HG03469 (cell line): ENCODE measurements at regions not wholly inside any gene's neighbourhood (a gene's known extent, or its start where the extent isn't known, plus 50 kb on each side); places are given as distances from the start of the nearest gene placed in this dataset.

ENCODE experiments used
- ATAC-seq: cut with Tn5 transposase; IDR thresholded peaks from one replicate; pipeline ENCODE4 v1.9.1; 2021; ENCODE audit warnings: mild to moderate bottlenecking, moderate library complexity, moderate number of reproducible peaks; ENCODE audit not compliant: unreplicated experiment

- ATAC-seq: no peak
These were observed 382.1 kb upstream of the TSHZ2 start for GRCh38 chr20:52590100-52590499.

DNA sequence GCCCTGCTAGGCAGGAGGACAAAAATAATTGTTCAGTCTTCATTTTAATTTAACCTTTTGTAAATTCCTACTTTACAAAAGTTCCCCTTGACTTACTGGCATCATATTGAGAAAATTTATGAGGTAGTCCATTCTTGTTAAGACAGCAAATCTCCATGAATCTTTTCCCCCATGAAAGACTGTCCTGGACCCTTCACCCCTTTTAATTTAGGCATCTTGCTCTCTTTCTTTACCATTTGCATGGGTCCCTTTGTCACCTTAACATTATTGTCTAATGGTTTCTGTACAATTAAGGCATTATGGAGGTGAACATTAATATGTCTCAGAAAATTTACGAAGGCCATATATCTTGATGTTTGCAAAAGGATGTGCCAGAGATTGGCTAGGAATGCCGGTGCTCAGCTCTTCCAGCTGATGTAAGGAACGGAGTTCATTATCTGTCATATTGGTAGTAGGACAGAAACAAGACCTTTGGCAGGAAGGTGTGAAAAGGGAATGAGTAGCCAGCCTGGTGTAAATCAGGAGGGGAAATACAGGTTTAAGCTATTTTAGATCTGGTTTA is 382.8 kb upstream of the TSHZ2 start:
- no peak for ATAC-seq

DNA sequence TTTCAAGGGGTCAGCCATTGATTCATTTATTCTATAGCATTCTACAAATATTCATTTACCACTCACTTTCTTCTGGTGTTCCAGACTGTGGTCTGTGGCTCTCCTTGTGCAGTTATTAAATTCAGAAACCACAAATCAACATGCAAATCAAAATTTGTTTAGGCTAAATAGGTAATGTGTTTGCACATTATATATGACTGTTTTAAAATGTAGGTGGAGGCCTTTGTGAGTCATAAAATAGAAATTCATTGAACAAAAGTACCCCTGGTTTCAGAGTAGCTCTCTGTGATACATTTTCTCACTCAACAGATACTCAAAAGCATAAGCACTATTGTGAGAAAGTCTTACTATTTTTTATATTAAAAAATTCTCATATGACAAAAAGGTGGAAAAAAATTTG is 385.5 kb upstream of the TSHZ2 start:
- no peak for ATAC-seq

DNA sequence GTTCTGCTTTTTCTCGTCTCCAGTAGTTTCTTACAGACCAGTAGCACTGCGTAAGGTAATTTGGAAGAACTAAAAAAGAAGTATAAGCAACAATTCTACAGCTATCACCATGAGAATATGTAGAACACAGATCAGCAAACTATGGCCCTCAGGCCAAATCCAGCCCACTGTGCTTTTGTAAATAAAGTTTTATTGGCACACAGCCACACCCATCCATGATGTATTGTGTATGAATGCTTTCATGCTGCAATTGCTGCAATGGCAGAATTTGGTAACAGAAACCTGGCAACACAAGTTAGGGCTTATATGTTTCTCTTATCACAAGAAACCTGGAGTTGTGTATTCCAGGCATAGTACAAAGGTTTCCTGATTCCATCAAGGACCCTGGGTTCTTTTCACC is 386.8 kb upstream of the TSHZ2 start:
- no peak for ATAC-seq

GRCh38 chr20:52578559-52578958 is 387.0 kb upstream of the ZFP64 start:
- ATAC-seq: no peak

DNA sequence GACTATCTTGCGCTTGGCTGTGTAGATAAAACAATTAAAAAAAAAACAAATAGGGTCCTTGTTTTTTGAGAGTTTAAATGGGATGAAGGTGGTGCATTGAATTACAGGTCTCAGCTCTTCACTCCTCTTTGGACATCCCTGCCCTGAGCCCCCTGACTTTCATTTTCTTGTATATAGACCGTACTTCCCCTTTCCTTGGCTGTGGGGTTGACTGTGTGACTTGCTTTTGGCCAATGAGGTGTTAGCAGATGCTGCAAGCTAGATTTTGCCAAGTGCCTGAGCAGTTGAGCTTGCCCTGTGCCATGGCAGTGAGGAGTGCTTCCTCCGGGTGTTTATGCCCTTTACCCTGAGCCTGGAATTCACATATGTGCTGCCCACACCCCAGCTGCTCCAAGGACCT is 386.1 kb upstream of the ZFP64 start:
- ATAC-seq: no peak

GRCh38 chr20:52572687-52573086 is 381.1 kb upstream of the ZFP64 start:
- no peak for ATAC-seq

- no peak for ATAC-seq
These were observed 377.6 kb upstream of the ZFP64 start for GRCh38 chr20:52569201-52569600.

- ATAC-seq: no peak
These were observed 374.0 kb upstream of the ZFP64 start for GRCh38 chr20:52565614-52566013.

- no peak for ATAC-seq
These were observed 373.0 kb upstream of the ZFP64 start for GRCh38 chr20:52564594-52564993.

GRCh38 chr20:52552181-52552872 is 360.7 kb upstream of the ZFP64 start:
- no peak for ATAC-seq

DNA sequence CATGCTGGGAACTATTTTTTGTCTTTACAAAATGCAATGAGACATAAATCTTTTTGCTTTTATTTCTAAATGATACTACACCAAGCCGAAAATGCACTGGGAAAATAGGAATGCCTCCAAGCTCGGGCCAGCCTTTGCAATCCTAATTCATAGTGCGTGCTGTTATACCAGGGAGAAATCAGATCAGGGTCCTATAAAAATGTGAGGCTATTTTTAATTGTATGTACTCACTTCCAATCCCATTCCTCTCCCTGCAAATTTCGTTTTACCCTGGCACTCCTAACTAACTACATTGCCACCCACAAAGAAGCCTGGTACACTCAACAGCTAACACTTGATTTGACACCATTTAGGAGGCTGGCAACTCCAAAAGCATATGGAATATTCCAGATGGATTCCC is 350.6 kb upstream of the ZFP64 start:
- ATAC-seq: no peak

DNA sequence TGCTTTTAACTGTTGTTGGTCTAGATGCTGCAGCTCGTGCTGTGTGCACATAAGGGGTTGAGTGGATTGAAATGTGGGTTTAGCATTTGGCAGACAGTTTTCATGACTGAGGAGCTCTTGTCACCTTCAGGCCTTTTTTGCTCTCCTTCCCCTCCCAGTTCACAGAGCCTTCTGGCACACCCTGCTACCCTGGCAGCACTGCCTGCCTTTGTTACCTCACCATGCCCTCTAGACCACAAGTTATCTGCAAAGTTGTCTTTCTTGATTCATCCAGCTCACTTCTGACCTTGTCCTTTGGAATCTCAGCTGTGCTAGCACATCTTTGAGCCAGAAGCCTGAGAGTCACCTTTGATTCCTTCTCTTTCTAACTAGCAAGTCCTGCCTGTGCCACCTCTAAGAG is 348.9 kb upstream of the ZFP64 start:
- no peak for ATAC-seq

DNA sequence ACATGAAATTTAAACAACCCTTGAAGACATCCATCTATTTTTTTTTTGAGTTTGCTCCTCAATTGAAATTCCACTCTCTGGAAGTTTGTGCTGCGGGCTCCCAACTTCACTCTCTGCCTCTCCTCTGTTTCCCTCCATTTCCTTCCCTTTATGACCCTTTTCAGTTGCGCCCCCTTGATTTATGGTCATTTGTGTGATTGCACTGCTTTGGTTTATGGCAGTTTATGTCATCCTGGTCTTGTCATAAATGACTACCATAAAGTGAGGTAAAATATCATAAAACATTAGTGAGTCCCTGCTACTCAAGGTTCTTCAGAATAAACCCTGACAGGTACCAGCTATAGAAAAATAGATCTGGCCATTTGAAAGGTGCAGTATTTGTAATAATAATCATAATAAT is 348.3 kb upstream of the ZFP64 start:
- no peak for ATAC-seq

DNA sequence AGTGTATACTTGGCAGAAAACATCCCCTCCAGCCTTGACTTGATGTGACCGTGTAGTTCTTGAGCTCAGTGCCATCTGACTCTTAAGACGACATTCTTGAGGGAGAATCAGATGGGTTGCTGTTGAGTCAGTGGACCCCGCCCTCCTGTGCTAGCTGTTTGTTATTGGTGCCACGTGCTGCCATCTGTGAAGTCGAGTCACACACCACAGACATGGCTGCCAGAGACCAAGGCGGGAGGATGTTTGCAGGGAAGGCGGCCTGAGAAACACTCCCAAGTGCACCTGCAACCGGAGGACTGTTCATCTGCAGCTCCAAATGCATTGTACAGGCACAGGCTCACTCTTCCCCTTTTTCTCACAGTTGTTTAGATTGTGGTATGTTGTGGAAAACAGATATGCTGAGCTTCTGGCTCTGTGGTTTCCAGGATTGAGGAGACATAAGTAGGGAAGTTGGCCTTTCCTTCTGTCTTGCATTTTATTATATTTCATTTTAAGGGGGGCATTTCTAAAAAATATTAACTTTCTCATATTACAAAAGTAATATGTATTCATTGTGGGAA is 345.3 kb upstream of the ZFP64 start:
- ATAC-seq: no peak

DNA sequence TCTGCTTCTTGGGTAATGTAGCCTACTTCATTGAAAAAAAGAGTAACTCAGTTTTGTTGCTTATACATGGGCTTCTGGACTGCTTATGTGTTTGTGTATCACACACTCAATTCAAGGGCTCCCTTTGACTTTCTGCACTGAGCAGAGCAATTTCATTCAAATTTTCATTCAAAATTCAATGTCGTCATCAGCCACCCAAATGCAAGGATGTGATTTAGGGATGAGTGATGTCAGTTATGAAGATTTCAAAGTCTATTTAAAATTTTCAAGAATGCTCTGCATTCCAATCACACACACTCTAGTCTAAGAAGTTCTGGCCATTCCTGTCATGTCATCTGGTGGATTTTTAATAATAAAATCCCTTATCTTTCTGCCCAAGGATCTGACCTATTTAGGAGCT is 344.5 kb upstream of the ZFP64 start:
- no peak for ATAC-seq

- no peak for ATAC-seq
These were observed 343.0 kb upstream of the ZFP64 start for GRCh38 chr20:52534616-52535015.

GRCh38 chr20:52533401-52533800 is 341.8 kb upstream of the ZFP64 start:
- no peak for ATAC-seq

GRCh38 chr20:52532674-52533073 is 341.1 kb upstream of the ZFP64 start:
- no peak for ATAC-seq

DNA sequence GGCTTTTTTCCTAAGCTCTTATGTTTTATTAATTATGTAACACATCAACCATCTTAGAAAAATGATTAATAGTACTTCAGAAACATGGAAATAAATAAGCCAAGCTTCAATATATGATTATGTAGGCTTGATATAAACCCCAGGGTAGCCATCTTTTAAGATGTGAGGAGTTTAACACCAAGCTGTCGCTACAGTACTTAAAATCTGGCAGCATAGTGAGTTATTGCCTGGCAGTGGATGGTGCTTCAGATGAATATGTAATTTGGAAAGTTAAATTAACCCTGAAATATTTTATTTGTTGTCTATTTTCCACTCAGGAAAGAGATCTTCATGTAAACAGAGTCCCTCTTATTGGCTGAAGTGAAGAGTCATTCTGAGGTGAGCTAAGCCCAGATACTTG is 339.0 kb upstream of the ZFP64 start:
- ATAC-seq: no peak

DNA sequence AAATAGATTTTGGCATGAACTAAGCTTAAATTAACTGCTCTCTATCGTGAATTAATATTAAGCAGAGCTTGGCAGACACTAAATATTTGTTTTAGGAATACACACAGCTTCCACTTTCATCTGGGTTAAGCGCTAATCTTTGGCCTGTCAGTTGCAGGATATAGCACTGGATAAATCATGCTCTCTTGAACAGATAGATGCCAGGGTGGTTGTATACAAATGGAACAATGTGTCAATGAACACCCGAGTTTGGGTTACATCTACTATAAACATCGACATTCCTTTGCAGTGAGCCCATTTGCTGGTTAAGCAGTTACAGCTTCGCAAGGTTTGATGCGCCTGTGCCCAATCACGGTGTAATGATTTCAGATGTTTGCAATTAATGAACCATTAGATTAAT is 338.2 kb upstream of the ZFP64 start:
- ATAC-seq: no peak

- ATAC-seq: no peak
These were observed 333.3 kb upstream of the ZFP64 start for GRCh38 chr20:52524861-52525260.

DNA sequence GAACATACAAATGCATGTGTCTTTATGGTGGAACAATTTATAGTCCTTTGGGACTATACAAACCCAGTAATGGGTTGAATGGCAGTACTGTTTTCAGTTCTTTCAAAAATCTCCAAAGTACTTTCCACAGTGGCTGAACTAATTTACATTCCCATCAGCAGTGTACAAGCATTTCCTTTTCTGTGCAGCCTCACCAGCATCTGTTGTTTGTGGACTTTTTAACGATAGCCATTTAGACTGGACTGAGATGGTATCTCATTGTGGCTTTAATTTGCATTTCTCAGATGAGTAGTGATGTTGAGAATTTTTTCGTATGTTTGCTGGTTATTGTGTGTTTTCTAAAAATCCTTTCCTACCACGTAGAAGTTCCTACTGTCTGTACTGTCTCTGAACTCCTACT is 327.2 kb upstream of the ZFP64 start:
- no peak for ATAC-seq
